K562 (cell line): ENCODE measurements at regions not wholly inside any gene's neighbourhood (a gene's known extent, or its start where the extent isn't known, plus 50 kb on each side); places are given as distances from the start of the nearest gene placed in this dataset.

Experiments used
- RBFOX2 ChIP-seq: fragments of 200-400 bp; formaldehyde crosslinking; IDR thresholded peaks from 2 replicates; pipeline ENCODE4 v1.6.1; 2017; ENCODE audit warnings: low read depth, mild to moderate bottlenecking, low read length, moderate library complexity
- REST ChIP-seq, 2 experiments: fragments of 450-650 bp; formaldehyde crosslinking in 1 of 2; IDR thresholded peaks; 2 replicates each; pipeline versions ENCODE4 v1.4.0 to v1.6.1; 2014 to 2020; ENCODE audit warnings: mild to moderate bottlenecking in 2 of 2, borderline replicate concordance in 1 of 2, low read depth in 1 of 2

GRCh38 chr4:33837043-33837838 is 2407.1 kb downstream of the ARAP2 start (continued):
- TF ChIP-seq REST (IDR thresholded peaks at IDR 0.05; ENCODE audit: borderline replicate concordance), result no peak
- TF ChIP-seq REST (CRISPR knock-in tag; IDR thresholded peaks at IDR 0.05; ENCODE audit: low read depth), result no peak
- no peak for TF ChIP-seq RBFOX2
